ENCODE measurements at regions not wholly inside any gene's neighbourhood (a gene's known extent, or its start where the extent isn't known, plus 50 kb on each side); places are given as distances from the start of the nearest gene placed in this dataset.

GRCh38 chr1:39105061-39105840, 79.1 kb downstream of the NDUFS5 start:
- FAIRE-seq, result no peak
- DNase-seq (ENCODE audit: insufficient read length, low spot score), result peak; percentile 41
- TF ChIP-seq CTCF (IDR thresholded peaks at IDR 0.05; ENCODE audit: insufficient read depth, missing control alignments), result no peak

GRCh38 chr1:39105841-39106765, 80.0 kb downstream of the NDUFS5 start:
- DNase-seq (ENCODE audit: insufficient read length, low spot score), result no peak
- no peak for FAIRE-seq
- no peak for TF ChIP-seq CTCF (IDR thresholded peaks at IDR 0.05; ENCODE audit: insufficient read depth, missing control alignments)

DNA sequence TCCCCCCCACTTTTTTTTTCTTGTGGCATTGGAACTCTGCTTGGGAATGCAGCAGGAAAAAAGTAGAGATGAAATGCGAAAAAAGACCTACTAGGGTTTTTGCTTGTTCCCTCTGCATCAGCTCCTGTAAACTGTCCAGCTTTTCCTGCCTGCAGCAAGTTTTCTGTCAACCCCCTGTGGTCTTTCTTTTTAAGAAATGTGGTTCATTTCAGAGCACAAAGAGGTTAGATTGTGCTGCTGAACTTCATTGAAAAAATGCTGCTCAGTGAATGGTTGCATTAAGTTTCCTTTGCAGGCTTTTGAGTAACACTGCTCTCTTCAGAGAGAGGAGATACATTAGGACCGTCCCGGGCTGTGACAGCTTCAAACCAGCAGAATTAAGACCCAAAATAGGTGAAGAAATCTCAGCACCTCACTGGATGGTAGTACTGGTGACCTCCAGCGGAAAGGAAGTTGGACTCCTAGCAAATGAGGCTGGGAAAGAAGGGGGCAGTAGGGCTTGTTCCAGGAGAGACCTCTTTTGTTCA, 80.7 kb downstream of the NDUFS5 start:
- DNase-seq (ENCODE audit: insufficient read length, low spot score), result no peak
- FAIRE-seq, result no peak
- no peak for TF ChIP-seq CTCF (IDR thresholded peaks at IDR 0.05; ENCODE audit: insufficient read depth, missing control alignments)

- no peak for FAIRE-seq
Observed at GRCh38 chr1:39107341-39108290, 81.5 kb downstream of the NDUFS5 start.

GRCh38 chr1:39109644-39110043, 83.5 kb downstream of the NDUFS5 start:
- FAIRE-seq, result no peak
- DNase-seq (ENCODE audit: insufficient read length, low spot score), result no peak
- no peak for TF ChIP-seq CTCF (IDR thresholded peaks at IDR 0.05; ENCODE audit: insufficient read depth, missing control alignments)

More at GRCh38 chr1:39107341-39108290, 81.5 kb downstream of the NDUFS5 start:
- DNase-seq (ENCODE audit: insufficient read length, low spot score), result no peak
- no peak for TF ChIP-seq CTCF (IDR thresholded peaks at IDR 0.05; ENCODE audit: insufficient read depth, missing control alignments)

DNA sequence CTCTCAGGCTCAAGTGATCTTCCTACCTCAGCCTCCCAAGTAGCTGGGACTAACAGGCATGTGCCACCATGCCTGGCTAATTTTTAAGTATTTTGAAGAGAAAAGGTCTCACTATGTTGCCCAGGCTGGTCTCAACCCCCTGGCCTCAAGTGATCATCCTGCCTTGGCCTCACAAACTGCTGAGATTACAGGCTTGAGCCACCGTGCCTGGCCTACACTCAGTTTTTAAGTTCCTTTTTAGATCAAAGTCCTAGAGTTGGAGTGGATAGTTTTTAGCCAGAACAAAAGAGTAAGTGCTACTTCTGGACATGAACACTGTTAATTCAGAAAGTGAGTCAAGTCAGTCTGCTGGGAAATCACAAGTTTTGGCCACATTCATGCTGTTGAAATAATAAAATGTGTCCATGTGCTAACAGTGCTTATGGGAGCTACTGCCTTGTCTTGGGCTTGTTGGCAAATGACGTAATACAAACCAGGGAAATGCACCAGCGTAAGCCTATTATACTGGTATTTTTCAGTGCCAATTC, 84.2 kb downstream of the NDUFS5 start:
- DNase-seq (ENCODE audit: insufficient read length, low spot score) (no peak), FAIRE-seq (no peak)
- TF ChIP-seq CTCF (IDR thresholded peaks at IDR 0.05; ENCODE audit: insufficient read depth, missing control alignments), result no peak
